ENCODE measurements at regions not wholly inside any gene's neighbourhood (a gene's known extent, or its start where the extent isn't known, plus 50 kb on each side); places are given as distances from the start of the nearest gene placed in this dataset.

DNA sequence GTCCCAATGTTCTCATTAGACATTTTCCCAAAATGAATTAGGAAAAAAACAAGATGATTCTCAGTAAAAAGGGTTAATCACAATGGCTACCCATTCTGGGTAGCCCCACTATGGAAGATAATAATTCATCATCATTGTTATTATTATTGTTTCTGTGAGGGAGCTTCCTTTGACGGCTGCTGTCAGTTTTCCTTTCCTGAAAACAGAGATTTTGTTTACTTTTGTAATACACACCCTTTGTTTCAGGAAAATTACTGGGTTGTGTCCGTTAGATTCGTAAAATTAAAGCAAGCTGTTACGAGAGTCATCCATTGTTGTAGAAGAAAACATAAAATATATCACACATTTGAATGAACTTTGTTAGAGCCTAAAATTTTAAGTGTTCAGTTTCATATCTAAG is 192.9 kb upstream of the ANKRD50 start:
- TF ChIP-seq, protein P1, sequence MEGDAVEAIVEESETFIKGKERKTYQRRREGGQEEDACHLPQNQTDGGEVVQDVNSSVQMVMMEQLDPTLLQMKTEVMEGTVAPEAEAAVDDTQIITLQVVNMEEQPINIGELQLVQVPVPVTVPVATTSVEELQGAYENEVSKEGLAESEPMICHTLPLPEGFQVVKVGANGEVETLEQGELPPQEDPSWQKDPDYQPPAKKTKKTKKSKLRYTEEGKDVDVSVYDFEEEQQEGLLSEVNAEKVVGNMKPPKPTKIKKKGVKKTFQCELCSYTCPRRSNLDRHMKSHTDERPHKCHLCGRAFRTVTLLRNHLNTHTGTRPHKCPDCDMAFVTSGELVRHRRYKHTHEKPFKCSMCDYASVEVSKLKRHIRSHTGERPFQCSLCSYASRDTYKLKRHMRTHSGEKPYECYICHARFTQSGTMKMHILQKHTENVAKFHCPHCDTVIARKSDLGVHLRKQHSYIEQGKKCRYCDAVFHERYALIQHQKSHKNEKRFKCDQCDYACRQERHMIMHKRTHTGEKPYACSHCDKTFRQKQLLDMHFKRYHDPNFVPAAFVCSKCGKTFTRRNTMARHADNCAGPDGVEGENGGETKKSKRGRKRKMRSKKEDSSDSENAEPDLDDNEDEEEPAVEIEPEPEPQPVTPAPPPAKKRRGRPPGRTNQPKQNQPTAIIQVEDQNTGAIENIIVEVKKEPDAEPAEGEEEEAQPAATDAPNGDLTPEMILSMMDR (IDR thresholded peaks at IDR 0.05): no peak
- TF ChIP-seq POLR2A (IDR thresholded peaks at IDR 0.05): no peak
- no peak for TF ChIP-seq EP300 (IDR thresholded peaks at IDR 0.05)
